ENCODE measurements at regions not wholly inside any gene's neighbourhood (a gene's known extent, or its start where the extent isn't known, plus 50 kb on each side); places are given as distances from the start of the nearest gene placed in this dataset.

DNA sequence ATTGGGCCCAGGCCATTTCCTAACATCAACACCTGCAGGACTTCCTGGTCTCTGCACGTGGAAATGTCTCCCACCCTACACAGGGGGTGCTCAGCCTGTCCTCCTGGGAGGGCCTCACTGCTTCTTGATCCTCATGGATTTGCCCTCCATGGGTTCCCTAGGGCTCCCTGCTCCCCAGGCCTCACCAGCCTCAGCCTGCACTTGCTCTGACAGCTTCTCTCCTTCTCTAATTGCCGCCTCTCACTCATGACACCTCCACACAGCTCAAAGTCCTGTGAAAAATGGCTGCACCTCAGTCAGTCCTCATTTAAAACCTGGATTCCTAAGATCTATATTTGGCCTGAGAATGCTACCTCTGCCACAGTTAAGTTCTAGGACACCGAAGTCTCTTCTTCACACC lies 130.6 kb downstream of the PXDC1 start:
- H3K27ac ChIP-seq (ENCODE audit: low read depth, low read length): no peak overlapping the region
- H3K4me3 ChIP-seq (ENCODE audit: low read length in 3 of 3): no peak overlapping the region
- H3K36me3 ChIP-seq (ENCODE audit: control insufficient read depth in 3 of 3, insufficient read depth in 3 of 3, low read length in 3 of 3): no peaks in the 10 kb centered on the region
- no peak overlapping the region for H3K9ac ChIP-seq (ENCODE audit: low read depth in 1 of 3, low read length in 3 of 3)
- no peaks in the 10 kb centered on the region for H3K4me1 ChIP-seq (ENCODE audit: control insufficient read depth in 3 of 3, insufficient read depth in 3 of 3, low read length in 3 of 3)
- peaks cover 0 to 32% (median 15%) of the 10 kb centered on the region in 3 donors for H3K27me3 ChIP-seq (ENCODE audit: control insufficient read depth in 3 of 3, insufficient read depth in 3 of 3, low read length in 3 of 3)
- no peaks in the 10 kb centered on the region for H3K9me3 ChIP-seq (ENCODE audit: control insufficient read depth in 3 of 3, low read length in 3 of 3)

DNA sequence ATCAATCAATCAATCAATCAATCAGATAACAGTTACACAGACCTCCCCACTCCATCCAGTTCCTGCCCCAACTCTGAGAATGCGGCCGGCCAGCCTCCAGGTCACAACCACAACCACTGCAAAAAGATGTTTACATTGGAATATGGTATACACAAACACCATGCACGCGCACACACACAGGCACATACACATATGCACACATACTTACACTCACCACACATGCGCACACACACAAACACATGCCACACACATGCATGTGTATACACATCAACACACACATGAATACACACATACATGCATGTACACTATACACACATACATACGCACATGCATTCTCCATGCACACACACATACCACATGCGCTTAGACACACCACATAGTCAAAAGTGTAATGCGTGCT lies 131.1 kb downstream of the PXDC1 start:
- H3K9me3 ChIP-seq (ENCODE audit: control insufficient read depth in 3 of 3, low read length in 3 of 3): no peaks in the 10 kb centered on the region
- no peak overlapping the region for H3K4me3 ChIP-seq (ENCODE audit: low read length in 3 of 3)
- no peaks in the 10 kb centered on the region for H3K4me1 ChIP-seq (ENCODE audit: control insufficient read depth in 3 of 3, insufficient read depth in 3 of 3, low read length in 3 of 3)
- no peak overlapping the region for H3K9ac ChIP-seq (ENCODE audit: low read depth in 1 of 3, low read length in 3 of 3)
- H3K27me3 ChIP-seq (ENCODE audit: control insufficient read depth in 3 of 3, insufficient read depth in 3 of 3, low read length in 3 of 3): peaks cover 0 to 27% (median 15%) of the 10 kb centered on the region in 3 donors
- no peak overlapping the region for H3K27ac ChIP-seq (ENCODE audit: low read depth, low read length)
- H3K36me3 ChIP-seq (ENCODE audit: control insufficient read depth in 3 of 3, insufficient read depth in 3 of 3, low read length in 3 of 3): no peaks in the 10 kb centered on the region

DNA sequence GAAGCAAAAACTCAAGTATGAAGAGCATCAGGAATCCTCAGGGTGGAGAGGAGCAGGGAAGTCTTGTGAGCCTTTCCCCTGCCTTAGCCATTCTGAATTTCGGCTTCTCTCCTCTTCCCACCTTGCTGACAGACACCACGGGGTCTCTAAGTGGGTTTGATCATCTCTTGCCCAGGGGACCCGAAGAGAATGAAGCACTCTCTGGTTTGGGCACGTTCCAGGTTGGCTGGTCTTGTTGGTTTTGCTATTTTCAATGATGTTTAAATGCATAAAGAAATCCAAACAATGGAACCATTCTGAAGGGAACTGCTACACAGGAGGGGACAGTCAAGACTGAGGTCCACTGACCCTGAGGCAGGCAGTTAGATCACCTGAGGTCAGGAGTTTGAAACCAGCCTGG lies 131.7 kb downstream of the PXDC1 start:
- Histone ChIP-seq H3K4me1 (ENCODE audit: control insufficient read depth in 3 of 3, insufficient read depth in 3 of 3, low read length in 3 of 3) (no peaks in the 10 kb centered on the region), H3K9me3 (ENCODE audit: control insufficient read depth in 3 of 3, low read length in 3 of 3) (no peaks in the 10 kb centered on the region), H3K27ac (ENCODE audit: low read depth, low read length) (no peak overlapping the region), H3K9ac (ENCODE audit: low read depth in 1 of 3, low read length in 3 of 3) (no peak overlapping the region), H3K36me3 (ENCODE audit: control insufficient read depth in 3 of 3, insufficient read depth in 3 of 3, low read length in 3 of 3) (no peaks in the 10 kb centered on the region), H3K27me3 (ENCODE audit: control insufficient read depth in 3 of 3, insufficient read depth in 3 of 3, low read length in 3 of 3) (peaks cover 0 to 24% (median 12%) of the 10 kb centered on the region in 3 donors), H3K4me3 (ENCODE audit: low read length in 3 of 3) (no peak overlapping the region)

DNA sequence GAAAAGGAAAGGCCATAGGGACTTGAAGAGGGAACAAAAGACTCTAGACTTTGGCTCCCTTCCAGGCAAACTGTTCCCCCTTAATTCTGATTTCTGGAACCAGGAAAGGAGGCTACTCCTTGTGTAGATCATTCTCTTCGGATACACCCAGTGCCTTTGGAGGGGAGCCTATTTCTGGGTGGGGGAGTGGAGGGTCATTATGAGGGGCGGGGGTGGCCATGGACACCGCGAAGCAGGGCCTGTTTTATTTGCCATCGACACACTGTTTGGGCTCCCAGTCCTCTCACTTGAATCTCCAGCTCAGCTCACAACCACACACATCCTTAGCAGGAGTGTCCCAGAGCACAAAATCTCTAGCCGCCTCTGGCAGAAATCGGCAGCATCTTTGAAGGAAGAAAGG lies 132.3 kb downstream of the PXDC1 start:
- no peak overlapping the region for H3K4me3 ChIP-seq (ENCODE audit: low read length in 3 of 3)
- no peaks in the 10 kb centered on the region for H3K4me1 ChIP-seq (ENCODE audit: control insufficient read depth in 3 of 3, insufficient read depth in 3 of 3, low read length in 3 of 3)
- no peaks in the 10 kb centered on the region for H3K36me3 ChIP-seq (ENCODE audit: control insufficient read depth in 3 of 3, insufficient read depth in 3 of 3, low read length in 3 of 3)
- no peaks in the 10 kb centered on the region for H3K9me3 ChIP-seq (ENCODE audit: control insufficient read depth in 3 of 3, low read length in 3 of 3)
- no peak overlapping the region for H3K27ac ChIP-seq (ENCODE audit: low read depth, low read length)
- H3K27me3 ChIP-seq (ENCODE audit: control insufficient read depth in 3 of 3, insufficient read depth in 3 of 3, low read length in 3 of 3): peaks cover 0 to 18% (median 12%) of the 10 kb centered on the region in 3 donors
- H3K9ac ChIP-seq (ENCODE audit: low read depth in 1 of 3, low read length in 3 of 3): no peak overlapping the region

DNA sequence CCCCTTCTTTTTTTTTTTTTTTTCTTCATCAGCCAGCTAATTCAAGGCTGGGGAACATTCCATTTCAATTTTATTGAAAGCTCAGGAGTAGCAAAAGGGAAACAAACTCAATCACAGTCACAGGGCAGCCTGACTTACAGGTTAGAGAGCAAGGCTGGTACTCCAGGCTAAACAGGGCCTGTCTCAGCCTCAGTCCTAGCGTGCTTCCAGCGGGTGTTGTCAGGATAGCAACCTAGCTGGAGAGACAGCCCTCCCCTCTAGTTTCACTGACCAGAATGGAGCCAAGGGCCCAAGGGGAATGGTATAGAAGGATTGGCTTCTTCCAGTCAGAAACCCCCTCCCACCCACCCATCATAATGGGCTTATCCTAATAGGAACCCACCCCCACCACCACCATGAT lies 132.9 kb downstream of the PXDC1 start:
- H3K4me1 ChIP-seq (ENCODE audit: control insufficient read depth in 3 of 3, insufficient read depth in 3 of 3, low read length in 3 of 3): no peaks in the 10 kb centered on the region
- H3K9me3 ChIP-seq (ENCODE audit: control insufficient read depth in 3 of 3, low read length in 3 of 3): no peaks in the 10 kb centered on the region
- H3K27me3 ChIP-seq (ENCODE audit: control insufficient read depth in 3 of 3, insufficient read depth in 3 of 3, low read length in 3 of 3): peaks cover 0 to 15% (median 10%) of the 10 kb centered on the region in 3 donors
- no peak overlapping the region for H3K27ac ChIP-seq (ENCODE audit: low read depth, low read length)
- H3K4me3 ChIP-seq (ENCODE audit: low read length in 3 of 3): no peak overlapping the region
- H3K9ac ChIP-seq (ENCODE audit: low read depth in 1 of 3, low read length in 3 of 3): no peak overlapping the region
- no peaks in the 10 kb centered on the region for H3K36me3 ChIP-seq (ENCODE audit: control insufficient read depth in 3 of 3, insufficient read depth in 3 of 3, low read length in 3 of 3)

DNA sequence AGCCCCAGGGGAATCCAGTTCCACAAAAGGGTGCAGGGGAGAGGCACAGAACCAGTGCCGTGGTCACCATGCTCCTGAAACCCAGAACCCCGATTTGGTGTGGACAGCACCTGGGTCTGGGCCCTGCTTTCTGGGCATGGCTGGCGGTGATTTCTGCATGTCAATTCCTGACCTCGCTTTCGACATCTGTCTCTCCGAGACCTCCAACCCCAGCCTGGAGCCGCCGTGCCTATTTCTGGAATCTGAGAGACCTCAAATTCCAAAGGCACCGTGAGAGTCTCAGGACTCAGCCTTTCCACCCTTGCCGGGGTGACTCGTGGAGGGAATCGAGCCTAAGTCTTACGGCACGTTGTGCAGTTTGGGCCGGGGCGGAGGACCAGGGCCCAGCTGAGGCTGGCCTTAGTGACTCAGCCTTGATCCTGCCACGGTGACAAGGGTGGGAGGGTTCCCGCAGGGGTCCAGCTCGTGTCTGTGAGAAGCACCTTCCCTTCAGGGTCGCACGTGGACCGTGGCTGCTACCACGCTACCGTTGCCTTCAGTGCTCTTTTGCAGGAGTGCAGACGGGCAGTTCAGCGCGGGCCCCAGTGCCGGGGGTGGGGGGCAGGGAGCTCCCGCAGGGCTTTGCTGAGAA lies 133.7 kb downstream of the PXDC1 start:
- Histone ChIP-seq H3K36me3 (ENCODE audit: control insufficient read depth in 3 of 3, insufficient read depth in 3 of 3, low read length in 3 of 3) (no peaks in the 10 kb centered on the region), H3K27ac (ENCODE audit: low read depth, low read length) (no peak overlapping the region), H3K4me3 (ENCODE audit: low read length in 3 of 3) (no peak overlapping the region), H3K9me3 (ENCODE audit: control insufficient read depth in 3 of 3, low read length in 3 of 3) (no peaks in the 10 kb centered on the region), H3K9ac (ENCODE audit: low read depth in 1 of 3, low read length in 3 of 3) (no peak overlapping the region), H3K4me1 (ENCODE audit: control insufficient read depth in 3 of 3, insufficient read depth in 3 of 3, low read length in 3 of 3) (peaks cover 0 to 1% (median 0%) of the 10 kb centered on the region in 3 donors), H3K27me3 (ENCODE audit: control insufficient read depth in 3 of 3, insufficient read depth in 3 of 3, low read length in 3 of 3) (peaks cover 0 to 11% (median 8%) of the 10 kb centered on the region in 3 donors)

- Histone ChIP-seq H3K9ac (ENCODE audit: low read depth in 1 of 3, low read length in 3 of 3) (no peak overlapping the region), H3K4me3 (ENCODE audit: low read length in 3 of 3) (no peak overlapping the region), H3K27me3 (ENCODE audit: control insufficient read depth in 3 of 3, insufficient read depth in 3 of 3, low read length in 3 of 3) (peaks cover 0 to 11% (median 6%) of the 10 kb centered on the region in 3 donors), H3K4me1 (ENCODE audit: control insufficient read depth in 3 of 3, insufficient read depth in 3 of 3, low read length in 3 of 3) (peaks cover 0 to 7% (median under 1%) of the 10 kb centered on the region in 3 donors), H3K27ac (ENCODE audit: low read depth, low read length) (no peak overlapping the region), H3K36me3 (ENCODE audit: control insufficient read depth in 3 of 3, insufficient read depth in 3 of 3, low read length in 3 of 3) (no peaks in the 10 kb centered on the region), H3K9me3 (ENCODE audit: control insufficient read depth in 3 of 3, low read length in 3 of 3) (no peaks in the 10 kb centered on the region)
These were observed 134.3 kb downstream of the PXDC1 start for GRCh38 chr6:3617192-3617631.

DNA sequence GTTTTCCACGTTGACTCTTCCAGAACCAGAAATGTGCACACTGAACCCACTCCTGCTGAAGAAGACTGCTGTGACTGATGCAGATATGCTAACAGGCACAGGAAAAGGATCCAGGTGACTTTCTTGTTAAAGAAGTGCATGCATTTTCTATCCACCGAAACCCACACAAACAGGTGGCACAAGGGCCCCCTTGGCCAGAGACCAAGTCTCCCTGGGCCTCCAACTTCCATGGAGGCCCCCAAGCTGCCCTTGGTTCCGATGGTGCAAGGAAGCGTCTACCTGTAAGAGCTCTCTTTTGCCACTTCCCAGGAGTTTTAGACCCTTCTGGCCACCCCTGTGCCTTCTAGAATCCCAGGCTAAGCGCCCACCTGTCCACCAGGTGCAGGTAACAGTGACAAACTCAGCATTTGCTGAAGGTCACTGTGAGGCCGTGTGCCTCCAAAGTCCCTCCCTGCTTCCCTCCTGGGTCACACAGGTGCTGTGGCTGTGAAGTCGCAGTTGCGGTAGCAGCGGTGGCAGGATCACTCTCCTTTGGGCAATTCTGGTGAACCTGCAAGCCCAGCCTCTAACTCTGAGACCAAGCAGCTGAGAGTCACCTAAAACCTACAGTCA lies 134.8 kb downstream of the PXDC1 start:
- H3K9me3 ChIP-seq (ENCODE audit: control insufficient read depth in 3 of 3, low read length in 3 of 3): no peaks in the 10 kb centered on the region
- H3K4me3 ChIP-seq (ENCODE audit: low read length in 3 of 3): no peak overlapping the region
- H3K9ac ChIP-seq (ENCODE audit: low read depth in 1 of 3, low read length in 3 of 3): no peak overlapping the region
- peaks cover 0 to 11% (median 6%) of the 10 kb centered on the region in 3 donors for H3K27me3 ChIP-seq (ENCODE audit: control insufficient read depth in 3 of 3, insufficient read depth in 3 of 3, low read length in 3 of 3)
- H3K4me1 ChIP-seq (ENCODE audit: control insufficient read depth in 3 of 3, insufficient read depth in 3 of 3, low read length in 3 of 3): peaks cover 0 to 11% (median 4%) of the 10 kb centered on the region in 3 donors
- H3K27ac ChIP-seq (ENCODE audit: low read depth, low read length): no peak overlapping the region
- no peaks in the 10 kb centered on the region for H3K36me3 ChIP-seq (ENCODE audit: control insufficient read depth in 3 of 3, insufficient read depth in 3 of 3, low read length in 3 of 3)

GRCh38 chr6:3615391-3616380 lies 135.8 kb downstream of the PXDC1 start:
- Histone ChIP-seq H3K4me1 (ENCODE audit: control insufficient read depth in 3 of 3, insufficient read depth in 3 of 3, low read length in 3 of 3) (peaks cover 0 to 11% (median 4%) of the 10 kb centered on the region in 3 donors), H3K27me3 (ENCODE audit: control insufficient read depth in 3 of 3, insufficient read depth in 3 of 3, low read length in 3 of 3) (peaks cover 0 to 11% (median 6%) of the 10 kb centered on the region in 3 donors), H3K9me3 (ENCODE audit: control insufficient read depth in 3 of 3, low read length in 3 of 3) (no peaks in the 10 kb centered on the region), H3K4me3 (ENCODE audit: low read length in 3 of 3) (no peak overlapping the region), H3K27ac (ENCODE audit: low read depth, low read length) (no peak overlapping the region), H3K9ac (ENCODE audit: low read depth in 1 of 3, low read length in 3 of 3) (no peak overlapping the region), H3K36me3 (ENCODE audit: control insufficient read depth in 3 of 3, insufficient read depth in 3 of 3, low read length in 3 of 3) (no peaks in the 10 kb centered on the region)

Data from skeletal muscle tissue (tissue), 3 donors.